Fibroblast of lung (primary cell): ENCODE measurements at regions not wholly inside any gene's neighbourhood (a gene's known extent, or its start where the extent isn't known, plus 50 kb on each side); places are given as distances from the start of the nearest gene placed in this dataset.

Source experiments
- DNase-seq, 2 donors: peaks; one replicate each; pipeline versions ENCODE4 v3.0.0 to v3.0.0-alpha.2; 2010; ENCODE audit warnings: low read depth in 2 of 2
- H2AFZ ChIP-seq: 2 replicates; pipeline ENCODE4 v1.5.1; 2012; ENCODE audit warnings: low read length, control low read depth, inconsistent platforms
- H3K27ac ChIP-seq: 2 replicates; pipeline ENCODE4 v1.5.1; 2011; ENCODE audit warnings: low read length, control low read depth; ENCODE audit not compliant: insufficient read depth
- H3K27me3 ChIP-seq: 2 replicates; pipeline ENCODE4 v1.5.1; 2011; ENCODE audit warnings: mild to moderate bottlenecking, low read length; ENCODE audit not compliant: control insufficient read depth, insufficient read depth
- H3K36me3 ChIP-seq: 2 replicates; pipeline ENCODE4 v1.5.1; 2011; ENCODE audit warnings: low read length; ENCODE audit not compliant: control insufficient read depth, insufficient read depth
- H3K4me1 ChIP-seq: 2 replicates; pipeline ENCODE4 v1.5.1; 2011; ENCODE audit warnings: low read length; ENCODE audit not compliant: control insufficient read depth, insufficient read depth; ENCODE audit errors: extremely low read depth
- H3K4me2 ChIP-seq: 2 replicates; pipeline ENCODE4 v1.5.1; 2011; ENCODE audit warnings: low read length, control low read depth; ENCODE audit not compliant: insufficient read depth; ENCODE audit errors: extremely low read depth
- H3K4me3 ChIP-seq, 4 experiments: fragments of 200-600 bp in 1 of 4; sonication (generic) in 1 of 4; replicated peaks in 1 of 4; 2 replicates each; pipeline ENCODE4 v1.5.1; 2011 to 2016; ENCODE audit warnings: low read length in 4 of 4, low read depth in 3 of 4, mild to moderate bottlenecking in 3 of 4, control low read depth in 2 of 4, inconsistent platforms in 1 of 4, mixed read lengths in 1 of 4; ENCODE audit not compliant: insufficient read depth in 1 of 4; ENCODE audit errors: control extremely low read depth in 1 of 4
- H3K79me2 ChIP-seq: 2 replicates; pipeline ENCODE4 v1.5.1; 2012; ENCODE audit warnings: mild to moderate bottlenecking, low read length, inconsistent platforms; ENCODE audit not compliant: control insufficient read depth, insufficient read depth
- H3K9ac ChIP-seq: 2 replicates; pipeline ENCODE4 v1.5.1; 2011; ENCODE audit warnings: mild to moderate bottlenecking, low read length, control low read depth; ENCODE audit not compliant: insufficient read depth
- H3K9me3 ChIP-seq: 2 replicates; pipeline ENCODE4 v1.5.1; 2012; ENCODE audit warnings: low read depth, low read length; ENCODE audit not compliant: control insufficient read depth, insufficient read depth
- H4K20me1 ChIP-seq: 2 replicates; pipeline ENCODE4 v1.5.1; 2011; ENCODE audit warnings: low read length; ENCODE audit not compliant: control insufficient read depth, insufficient read depth; ENCODE audit errors: extremely low read depth
- CTCF ChIP-seq, 2 donors: IDR thresholded peaks in 1 of 2; conservative IDR thresholded peaks in 1 of 2; 1 replicate in 1 of 2; 2 replicates in 1 of 2; pipeline ENCODE4 v1.5.1; 2011 to 2012; ENCODE audit warnings: low read length in 2 of 2, control low read depth in 1 of 2, inconsistent platforms in 1 of 2, low read depth in 1 of 2, mild to moderate bottlenecking in 1 of 2
- EZH2 ChIP-seq: IDR thresholded peaks from 2 replicates; pipeline ENCODE4 v1.5.1; 2012; ENCODE audit warnings: low read length, control low read depth, mild to moderate bottlenecking; ENCODE audit errors: missing control alignments

- Histone ChIP-seq H3K9me3 (no peaks in the 10 kb centered on the region), H3K27ac (no peak overlapping the region), H3K4me2 (no peak overlapping the region), H2AFZ (no peak overlapping the region), H3K36me3 (no peaks in the 10 kb centered on the region), H3K9ac (no peak overlapping the region), H3K79me2 (no peaks in the 10 kb centered on the region), H3K4me1 (no peaks in the 10 kb centered on the region), H3K4me3 (no peak overlapping the region), H4K20me1 (no peaks in the 10 kb centered on the region), H3K27me3 (no peaks in the 10 kb centered on the region)
- DNase-seq = peak in 1 of 2 donors; percentile 21
- no peak for TF ChIP-seq CTCF (conservative IDR thresholded peaks at IDR 0.05 in 1 of 2, IDR thresholded peaks at IDR 0.05 in 1 of 2; ENCODE audit: low read depth in 1 of 2, low read length in 2 of 2)
- TF ChIP-seq EZH2 = no peak
These were observed 80.8 kb upstream of the DYNLRB2 start for GRCh38 chr16:80459966-80460365.

GRCh38 chr16:80459331-80459777 is 81.4 kb upstream of the DYNLRB2 start:
- Histone ChIP-seq H3K9ac (no peak overlapping the region), H3K4me2 (no peak overlapping the region), H3K4me1 (no peaks in the 10 kb centered on the region), H4K20me1 (no peaks in the 10 kb centered on the region), H3K79me2 (no peaks in the 10 kb centered on the region), H3K27ac (no peak overlapping the region), H3K27me3 (no peaks in the 10 kb centered on the region), H3K36me3 (no peaks in the 10 kb centered on the region), H3K4me3 (no peak overlapping the region), H3K9me3 (no peaks in the 10 kb centered on the region), H2AFZ (no peak overlapping the region)
- peak in 1 of 2 donors; percentile 82 for DNase-seq
- TF ChIP-seq EZH2 = no peak
- no peak for TF ChIP-seq CTCF (conservative IDR thresholded peaks at IDR 0.05 in 1 of 2, IDR thresholded peaks at IDR 0.05 in 1 of 2; ENCODE audit: low read depth in 1 of 2, low read length in 2 of 2)

- no peak overlapping the region for H3K4me3 ChIP-seq
- no peak overlapping the region for H3K27ac ChIP-seq
- TF ChIP-seq CTCF (conservative IDR thresholded peaks at IDR 0.05 in 1 of 2, IDR thresholded peaks at IDR 0.05 in 1 of 2; ENCODE audit: low read depth in 1 of 2, low read length in 2 of 2) (no peak), EZH2 (no peak)
- H3K79me2 ChIP-seq = no peaks in the 10 kb centered on the region
- no peak for DNase-seq
- H3K9me3 ChIP-seq = no peaks in the 10 kb centered on the region
- no peak overlapping the region for H3K4me2 ChIP-seq
- H2AFZ ChIP-seq = no peak overlapping the region
- H3K9ac ChIP-seq = no peak overlapping the region
- H4K20me1 ChIP-seq = no peaks in the 10 kb centered on the region
- H3K27me3 ChIP-seq = no peaks in the 10 kb centered on the region
- H3K4me1 ChIP-seq = no peaks in the 10 kb centered on the region
- no peaks in the 10 kb centered on the region for H3K36me3 ChIP-seq
These were observed 82.9 kb upstream of the DYNLRB2 start for GRCh38 chr16:80457871-80458270.
